OCI-LY1 (cell line): ENCODE measurements at regions not wholly inside any gene's neighbourhood (a gene's known extent, or its start where the extent isn't known, plus 50 kb on each side); places are given as distances from the start of the nearest gene placed in this dataset.

Experiments used
- EZH2 ChIP-seq: fragments of 200-600 bp; sonication (generic), shearing (Covaris generic); IDR thresholded peaks from 2 replicates; pipeline ENCODE4 v1.8.0; 2017; ENCODE audit warnings: borderline replicate concordance, mixed run types, mild to moderate bottlenecking, antibody characterized with exemption, low read length, moderate library complexity, mixed read lengths
- TF ChIP-seq, protein P1 (sequence below): fragments of 200-600 bp; sonication (generic), shearing (Covaris generic); IDR thresholded peaks from 2 replicates; pipeline ENCODE4 v1.5.1; 2017; ENCODE audit warnings: mild to moderate bottlenecking, antibody characterized with exemption, low read length, moderate library complexity, mixed read lengths

- TF ChIP-seq, protein P1, sequence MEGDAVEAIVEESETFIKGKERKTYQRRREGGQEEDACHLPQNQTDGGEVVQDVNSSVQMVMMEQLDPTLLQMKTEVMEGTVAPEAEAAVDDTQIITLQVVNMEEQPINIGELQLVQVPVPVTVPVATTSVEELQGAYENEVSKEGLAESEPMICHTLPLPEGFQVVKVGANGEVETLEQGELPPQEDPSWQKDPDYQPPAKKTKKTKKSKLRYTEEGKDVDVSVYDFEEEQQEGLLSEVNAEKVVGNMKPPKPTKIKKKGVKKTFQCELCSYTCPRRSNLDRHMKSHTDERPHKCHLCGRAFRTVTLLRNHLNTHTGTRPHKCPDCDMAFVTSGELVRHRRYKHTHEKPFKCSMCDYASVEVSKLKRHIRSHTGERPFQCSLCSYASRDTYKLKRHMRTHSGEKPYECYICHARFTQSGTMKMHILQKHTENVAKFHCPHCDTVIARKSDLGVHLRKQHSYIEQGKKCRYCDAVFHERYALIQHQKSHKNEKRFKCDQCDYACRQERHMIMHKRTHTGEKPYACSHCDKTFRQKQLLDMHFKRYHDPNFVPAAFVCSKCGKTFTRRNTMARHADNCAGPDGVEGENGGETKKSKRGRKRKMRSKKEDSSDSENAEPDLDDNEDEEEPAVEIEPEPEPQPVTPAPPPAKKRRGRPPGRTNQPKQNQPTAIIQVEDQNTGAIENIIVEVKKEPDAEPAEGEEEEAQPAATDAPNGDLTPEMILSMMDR, result no peak
- TF ChIP-seq EZH2, result no peak
Measured at GRCh38 chr20:10824750-10825500, 151.1 kb upstream of the JAG1 start.
